Embryonic facial prominence (tissue), 1 donor: ENCODE measurements at regions not wholly inside any gene's neighbourhood (a gene's known extent, or its start where the extent isn't known, plus 50 kb on each side); places are given as distances from the start of the nearest gene placed in this dataset.
"Not testable (repeated sequence)": the region's sequence is repeated elsewhere in the genome, so short reads cannot be mapped to it uniquely, and the experiment has no call there.

Source experiments
- DNase-seq: peaks from one replicate; pipeline ENCODE4 v3.0.0-alpha.2; 2016; ENCODE audit errors: extremely low spot score

DNA sequence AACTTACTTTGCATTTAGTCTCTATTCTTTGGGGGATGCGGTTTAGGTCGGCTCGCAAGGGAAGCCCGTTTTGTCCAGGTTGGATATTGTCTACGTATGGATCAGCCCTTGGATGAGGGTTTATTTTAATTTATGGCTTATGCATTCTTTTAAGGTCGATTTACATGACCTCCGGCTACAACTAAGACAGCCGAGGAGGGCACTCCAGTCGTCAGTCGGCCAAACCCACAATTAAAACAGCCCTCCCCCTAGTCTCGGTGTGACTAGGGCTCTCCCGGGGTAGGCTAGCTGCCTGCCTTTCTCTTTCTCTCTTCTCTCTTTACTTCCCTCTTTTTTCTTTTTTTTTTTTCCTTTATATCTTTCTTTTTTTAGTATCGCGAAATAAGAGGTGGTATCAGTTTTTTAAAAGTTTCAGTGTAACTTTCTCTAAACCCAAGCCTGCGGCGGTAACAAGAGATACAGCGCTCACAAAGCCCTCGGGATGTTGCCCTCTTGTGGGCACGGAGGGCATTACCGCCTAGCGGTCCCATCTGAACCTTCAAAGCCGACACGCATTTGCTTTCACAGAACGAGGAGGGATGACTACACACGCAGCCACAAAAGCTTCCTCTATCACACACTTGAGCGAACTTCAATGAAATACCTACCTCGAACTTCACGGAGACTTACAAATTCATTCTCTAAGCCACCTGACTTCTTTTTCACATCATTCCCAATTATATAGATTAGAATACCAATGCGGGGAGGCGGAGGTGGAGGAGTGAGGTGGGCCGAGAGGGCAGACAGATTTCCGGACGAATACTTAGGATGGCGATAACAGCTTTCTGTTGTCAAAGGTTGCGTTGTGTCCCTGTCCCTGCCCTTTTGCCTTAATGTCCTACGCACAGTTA, 132.3 kb upstream of the C11orf58 start:
- peak; percentile 90 for DNase-seq

DNA sequence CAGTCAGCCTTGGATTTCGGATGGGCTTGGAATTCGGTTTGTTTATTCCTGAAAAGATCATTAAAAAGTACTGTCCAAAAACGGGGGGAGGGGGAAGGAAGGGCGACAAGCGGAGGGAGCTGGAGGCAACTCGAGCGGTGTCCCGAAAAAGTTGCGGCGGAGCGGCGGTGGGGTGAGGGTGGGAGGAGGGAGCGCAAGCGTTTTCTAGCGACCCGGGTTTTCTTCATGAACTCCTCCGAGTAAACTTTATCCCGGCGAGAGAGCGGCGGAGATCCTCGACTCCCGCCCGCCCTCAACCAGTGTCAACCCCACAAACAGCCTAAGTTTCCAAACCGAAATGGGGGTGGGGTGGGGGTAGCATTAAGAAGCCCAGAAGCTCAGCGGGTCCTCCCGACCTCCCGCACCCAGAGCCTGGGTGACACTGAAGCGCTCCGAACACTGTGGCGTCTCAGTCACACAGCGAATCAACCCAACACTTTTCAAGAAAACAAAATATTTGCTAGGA, 133.0 kb upstream of the C11orf58 start:
- DNase-seq, result no peak

DNA sequence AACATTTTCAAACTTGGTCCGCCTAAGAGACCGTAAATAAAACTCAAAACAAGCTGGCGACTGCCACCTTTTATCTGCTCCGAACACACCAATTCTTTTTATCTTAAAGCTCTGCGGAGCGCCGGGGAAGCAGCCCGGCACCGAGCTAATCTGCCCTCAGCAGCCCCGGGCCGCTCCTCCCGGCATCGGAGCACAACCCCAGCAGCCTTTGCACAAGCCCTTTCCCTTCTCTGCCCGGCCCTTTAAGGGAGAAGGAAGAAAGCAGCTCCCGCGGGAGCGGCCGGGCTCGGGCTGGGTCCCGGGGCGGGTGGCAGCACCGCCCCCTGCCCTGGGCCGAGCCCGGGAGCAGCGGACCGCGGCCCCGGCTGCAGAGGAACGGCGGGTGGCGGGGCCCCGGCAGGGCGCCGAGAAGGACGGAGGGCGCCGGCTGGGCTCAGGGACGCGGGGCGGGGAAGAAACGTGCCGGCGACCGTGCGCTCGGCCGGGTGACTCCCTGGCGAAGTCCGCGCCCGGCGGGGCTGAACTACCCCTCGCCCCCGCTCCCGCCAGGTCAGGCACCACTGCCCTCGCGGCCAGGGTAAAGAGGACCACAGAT, 133.6 kb upstream of the C11orf58 start:
- DNase-seq, result no peak

DNA sequence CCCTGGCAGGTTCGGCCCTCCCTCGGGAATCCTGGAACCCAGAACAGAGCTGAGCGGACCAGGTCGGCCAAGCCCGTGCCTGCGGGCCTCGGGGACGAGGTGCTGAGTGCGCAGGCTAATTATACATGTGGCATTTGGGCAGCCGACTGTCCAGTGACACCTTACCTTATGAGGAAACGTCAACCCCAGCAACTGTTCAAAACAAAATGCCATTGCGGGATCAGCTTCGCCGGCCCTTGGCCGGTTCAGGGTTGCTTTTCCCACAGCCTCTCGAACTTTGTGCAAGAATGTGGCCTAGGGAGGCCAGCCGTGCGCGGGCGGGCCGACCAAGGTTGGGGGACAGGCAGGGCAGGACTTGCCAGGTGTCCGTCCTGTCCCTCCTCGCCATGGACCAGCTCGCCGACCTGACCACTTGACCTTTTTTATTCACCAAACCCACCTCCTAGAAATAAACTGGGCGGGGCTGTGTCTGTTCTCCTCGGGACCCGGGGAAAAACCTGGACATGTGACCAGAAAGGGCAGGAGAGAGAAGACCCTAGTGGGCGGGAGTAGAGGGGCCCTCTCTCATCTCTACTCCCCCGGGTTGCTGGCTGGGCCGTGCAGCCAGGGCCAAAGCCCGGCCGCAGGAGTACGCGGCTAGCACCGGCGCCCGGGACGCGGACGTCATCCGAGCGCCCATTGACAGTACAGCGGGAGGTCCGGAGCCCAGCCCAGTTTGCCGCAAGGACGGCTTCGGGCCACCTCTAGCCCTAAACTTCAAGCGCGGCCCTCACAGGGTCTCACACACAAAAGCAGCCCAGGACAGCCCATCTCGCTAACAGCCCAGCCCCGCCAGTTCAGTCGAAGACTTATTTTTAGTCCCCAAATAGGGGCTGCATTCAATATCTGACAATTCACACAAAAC, 134.3 kb upstream of the C11orf58 start:
- no peak for DNase-seq

DNA sequence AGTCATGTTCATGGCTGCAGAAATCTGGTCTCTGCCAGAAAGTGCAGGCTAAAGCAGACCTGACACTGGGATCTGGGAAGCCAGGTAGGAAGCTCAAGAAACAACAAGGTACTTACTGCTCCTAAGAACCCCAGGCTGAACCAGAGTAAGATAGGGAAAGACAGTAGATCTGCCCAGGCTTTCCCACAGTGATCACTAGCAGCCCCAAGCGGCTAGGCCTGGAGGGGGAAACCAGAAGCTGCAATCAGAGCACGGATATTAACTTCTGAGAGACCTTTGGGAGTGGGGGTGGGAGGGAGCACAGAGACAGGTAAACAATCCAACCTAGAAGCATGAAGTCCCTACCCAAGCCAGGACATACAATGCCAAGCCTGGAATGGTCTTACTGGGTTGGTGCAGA, 135.2 kb upstream of the C11orf58 start:
- no peak for DNase-seq

DNA sequence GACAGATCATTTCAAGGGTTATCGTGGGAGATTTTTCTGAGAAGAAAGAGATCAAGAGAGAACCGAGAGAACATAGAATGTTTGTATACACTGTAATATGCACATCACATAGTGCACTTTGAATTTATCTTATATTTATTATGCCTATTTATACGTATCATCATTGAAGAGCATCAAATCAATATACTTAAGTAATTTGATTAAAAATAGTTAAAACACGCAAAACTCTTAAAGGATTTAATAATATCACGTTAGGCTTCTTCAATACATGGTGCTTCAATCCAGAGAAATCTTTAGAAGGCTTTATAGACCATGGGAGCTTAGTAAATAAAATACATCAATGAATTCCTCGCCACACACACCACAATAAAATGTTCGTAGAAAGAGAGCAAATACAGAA, 139.5 kb upstream of the C11orf58 start:
- no peak for DNase-seq

DNA sequence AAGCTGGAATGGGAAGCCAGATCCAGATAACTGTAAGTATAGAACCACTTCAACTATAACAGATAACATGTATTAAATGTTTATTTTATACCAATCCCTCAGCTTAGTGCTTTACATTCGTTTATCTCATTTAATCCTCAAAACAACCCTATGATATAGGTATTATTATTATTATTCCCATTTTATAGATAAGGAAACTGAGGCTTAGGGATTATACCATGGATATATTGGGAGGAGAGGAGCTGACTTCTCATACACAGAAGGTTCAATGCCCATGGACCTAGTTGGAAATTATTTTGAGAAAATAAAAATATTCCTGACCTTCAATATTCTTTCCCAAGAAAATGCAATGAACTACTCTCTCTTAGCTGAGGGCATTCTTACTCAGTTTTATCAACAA, 140.4 kb upstream of the C11orf58 start:
- DNase-seq, result no peak

DNA sequence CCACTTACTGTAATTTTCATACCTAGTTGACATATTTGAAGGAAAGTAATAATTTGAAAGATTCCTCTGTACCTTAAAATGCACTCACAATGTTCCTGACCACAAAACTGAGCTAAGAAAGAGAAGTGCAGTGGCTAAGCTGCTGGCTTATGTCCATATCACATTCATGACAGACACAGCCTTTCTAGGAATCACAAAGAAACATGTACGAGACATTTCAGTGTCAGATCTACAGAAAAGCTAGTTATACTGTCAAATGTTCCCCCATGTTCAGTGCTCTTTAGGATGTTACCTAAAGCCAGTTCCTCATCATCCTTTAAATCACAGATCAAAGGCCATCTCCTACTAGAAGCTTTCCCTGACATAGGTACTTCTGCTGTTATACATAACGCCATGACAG, 142.2 kb upstream of the C11orf58 start:
- no peak for DNase-seq

DNA sequence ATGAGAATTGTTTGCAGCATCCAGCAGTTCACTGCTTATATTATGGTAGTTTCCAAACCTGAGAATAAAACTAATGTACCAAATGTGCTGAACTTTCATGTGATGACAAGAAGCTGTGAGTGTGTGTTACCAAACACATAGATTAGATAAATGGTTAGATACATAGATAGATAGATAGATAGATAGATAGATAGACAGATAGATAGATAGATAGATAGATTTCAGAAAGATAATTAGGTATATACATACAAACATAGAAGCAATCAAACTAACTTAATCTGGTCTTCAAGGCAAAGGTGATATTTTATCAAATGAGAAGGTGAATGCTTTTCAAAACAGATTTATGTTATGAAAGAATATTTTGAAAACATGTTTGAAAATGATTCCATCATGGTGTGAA, 147.3 kb upstream of the C11orf58 start:
- DNase-seq, result no peak

DNA sequence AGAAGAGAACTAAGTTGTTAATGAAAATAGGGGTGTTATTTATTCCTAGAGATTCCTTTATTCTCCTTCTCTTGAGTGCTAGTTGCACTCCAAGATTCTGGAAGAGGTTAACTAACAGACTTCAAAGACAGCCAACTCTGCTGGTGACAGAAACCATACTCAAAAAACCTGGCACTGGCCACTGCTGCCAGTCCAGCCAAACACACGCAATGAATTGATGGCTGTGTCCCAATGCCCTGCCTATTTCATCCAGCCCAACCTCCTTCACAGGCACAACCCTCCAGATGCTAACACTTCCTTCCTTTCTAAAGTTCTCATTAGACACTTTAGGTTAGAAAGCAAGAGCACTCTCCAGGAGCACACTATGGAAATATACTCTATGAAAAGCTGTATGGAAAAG, 150.8 kb upstream of the C11orf58 start:
- no peak for DNase-seq

DNA sequence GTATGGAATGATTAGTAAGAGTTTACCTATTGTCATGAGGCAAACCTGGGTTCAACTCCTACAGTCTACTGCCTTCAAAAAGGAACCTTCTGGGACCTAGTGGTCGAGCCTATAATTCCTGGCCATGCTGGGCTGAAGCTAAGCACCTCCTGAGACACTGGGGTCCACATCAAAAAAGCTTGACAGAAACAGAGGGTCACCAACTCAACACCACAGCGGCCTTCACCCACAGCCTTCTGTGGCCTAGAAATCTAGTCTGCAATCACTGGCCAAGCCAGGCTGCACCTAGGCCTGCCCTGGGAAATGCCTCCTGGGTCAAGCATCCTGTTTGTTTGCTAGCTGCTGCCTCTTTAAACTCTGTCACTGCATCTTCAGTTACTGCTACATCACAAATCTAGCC, 153.9 kb upstream of the C11orf58 start:
- no peak for DNase-seq

DNA sequence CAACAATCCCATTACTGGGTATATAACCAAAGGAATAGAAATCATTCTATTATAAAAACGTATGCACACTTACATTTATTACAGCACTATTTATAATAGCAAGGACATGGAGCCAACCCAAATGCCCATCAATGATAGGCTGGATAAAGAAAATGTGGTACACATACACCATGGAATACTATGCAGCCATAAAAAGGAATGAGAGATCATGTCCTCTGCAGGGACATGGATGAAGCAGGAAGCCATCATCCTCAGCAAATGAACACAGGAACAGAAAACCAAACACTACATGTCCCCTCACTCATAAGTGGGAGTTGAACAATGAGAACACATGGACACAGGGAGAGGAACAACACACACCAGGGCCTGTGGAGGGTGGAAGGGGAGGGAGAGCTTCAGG, 157.4 kb upstream of the C11orf58 start:
- DNase-seq, result not testable (repeated sequence)

DNA sequence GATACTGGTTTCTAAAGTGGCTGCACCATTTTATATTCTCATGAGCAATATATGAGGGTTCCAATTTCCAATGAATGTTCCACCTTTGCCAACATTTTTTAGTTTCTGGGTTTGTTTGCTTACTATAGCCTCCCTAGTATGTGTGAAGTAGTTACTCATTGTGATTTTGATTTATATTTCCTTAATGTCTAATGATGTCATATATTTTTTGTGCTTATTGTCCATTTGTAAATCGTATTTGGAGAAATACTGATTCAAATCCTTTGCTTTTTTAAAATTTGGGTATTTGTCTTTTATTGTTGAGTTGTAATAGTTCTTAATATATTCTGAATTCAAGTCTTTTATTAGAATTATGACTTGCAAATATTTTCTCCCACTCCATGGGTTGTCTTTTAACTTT, 161.0 kb upstream of the C11orf58 start:
- DNase-seq, result no peak

DNA sequence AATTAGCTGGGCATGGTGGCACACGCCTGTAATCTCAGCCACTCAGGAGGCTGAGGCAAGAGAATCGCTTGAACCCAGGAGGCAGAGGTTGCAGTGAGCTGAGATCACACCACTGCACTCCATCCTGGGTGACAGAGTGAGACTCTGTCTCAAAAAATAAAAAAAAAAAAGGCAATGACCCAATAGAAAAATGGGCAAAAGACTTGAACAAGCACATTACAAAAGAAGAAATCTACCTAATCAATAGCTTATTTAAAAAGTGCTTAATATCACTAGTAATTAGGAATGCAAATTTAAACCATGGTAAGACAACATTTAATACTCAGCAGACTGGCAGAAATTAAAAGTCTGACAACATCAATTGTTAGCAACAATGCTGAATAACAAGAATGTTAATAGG, 163.6 kb upstream of the C11orf58 start:
- DNase-seq, result not testable (repeated sequence)

DNA sequence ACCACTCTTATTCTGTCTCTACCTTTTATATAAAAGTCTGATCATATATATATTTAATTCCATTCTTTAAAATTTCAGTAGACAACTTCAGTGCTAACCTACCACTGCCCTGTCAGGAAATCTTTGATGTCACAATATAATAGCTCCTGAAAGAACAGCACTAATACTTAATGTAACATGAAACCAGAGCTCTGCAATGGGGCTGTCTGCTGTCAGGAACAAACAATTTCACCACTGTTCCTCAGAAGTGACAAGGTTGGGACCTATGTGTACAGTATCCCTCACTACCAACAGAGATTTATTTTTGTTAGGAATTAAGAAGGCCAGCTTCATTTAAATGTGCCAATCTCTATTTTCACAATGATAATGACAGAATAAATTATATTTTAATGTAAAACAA, 165.5 kb upstream of the C11orf58 start:
- no peak for DNase-seq

DNA sequence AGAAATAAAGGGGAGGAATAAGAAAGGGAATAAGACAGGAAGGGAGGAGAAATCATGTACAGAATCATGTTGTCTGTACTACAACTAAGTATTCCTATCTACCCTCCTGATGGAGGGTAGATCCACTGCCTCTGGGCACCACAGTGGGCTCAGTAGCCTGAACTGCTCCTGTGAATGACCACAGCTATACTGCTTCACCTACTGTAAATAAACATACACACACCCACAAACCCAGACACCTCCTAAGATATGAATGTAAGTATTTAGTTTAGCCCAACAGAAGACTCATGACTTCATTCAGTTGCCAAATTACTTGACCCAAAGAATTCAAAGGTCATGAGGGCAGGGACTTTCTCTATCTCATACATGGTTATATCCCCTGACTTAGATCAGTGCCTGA, 177.3 kb upstream of the C11orf58 start:
- DNase-seq, result no peak

DNA sequence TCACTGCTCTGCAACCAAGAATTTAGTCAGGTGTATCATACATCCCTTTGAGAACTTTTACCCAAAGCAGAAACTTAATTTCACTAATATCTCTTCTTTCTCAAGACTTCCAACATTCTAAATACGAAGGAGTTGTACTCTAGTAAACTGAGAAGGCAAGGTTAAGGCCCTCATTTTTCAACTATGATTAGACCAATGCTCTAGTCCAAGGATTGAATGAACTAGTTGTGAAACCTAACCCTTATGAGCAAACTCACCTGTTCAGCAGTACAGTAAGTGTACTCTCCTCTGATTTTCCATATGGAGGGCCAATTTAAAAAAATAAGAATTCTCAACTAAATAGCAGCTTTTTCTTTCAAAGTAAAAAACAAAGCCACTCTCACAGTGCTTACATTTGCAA, 180.0 kb upstream of the C11orf58 start:
- DNase-seq, result no peak

DNA sequence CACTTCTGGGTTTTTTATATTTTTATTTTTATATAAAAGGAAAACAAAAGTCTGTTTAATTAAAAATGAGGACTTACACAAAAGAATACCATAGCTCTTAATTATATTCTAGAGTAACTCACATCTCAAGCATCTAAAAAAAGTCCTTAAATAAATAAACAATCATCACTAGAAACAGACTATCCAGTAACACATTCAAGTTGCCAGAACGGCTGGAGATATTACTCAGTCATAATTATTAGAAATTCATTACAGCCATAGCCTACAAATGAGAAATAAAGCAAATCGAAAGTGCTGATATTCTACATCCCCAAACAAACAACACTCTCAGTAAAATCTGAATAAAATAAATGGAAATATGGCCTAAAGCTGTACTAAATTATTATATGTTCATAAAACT, 182.5 kb upstream of the C11orf58 start:
- DNase-seq, result no peak

DNA sequence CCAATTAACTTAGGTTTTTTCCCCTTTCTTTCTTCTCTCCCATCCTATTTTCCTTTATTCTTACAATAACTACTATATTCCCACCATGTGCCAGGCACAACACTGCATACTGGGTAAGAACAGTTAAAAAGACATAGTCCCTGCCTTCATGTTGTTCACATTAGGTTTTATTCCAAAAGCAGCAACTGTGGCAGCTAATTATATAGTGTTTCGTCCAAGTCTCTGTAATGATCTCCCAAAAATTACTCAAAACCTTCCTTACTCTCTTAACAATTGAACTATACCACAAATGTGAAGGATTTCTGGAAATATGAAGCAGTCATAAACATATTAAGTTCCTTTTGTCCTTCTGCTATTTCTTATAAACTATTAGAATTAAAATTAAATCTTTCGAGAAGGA, 184.1 kb upstream of the C11orf58 start:
- DNase-seq, result no peak

DNA sequence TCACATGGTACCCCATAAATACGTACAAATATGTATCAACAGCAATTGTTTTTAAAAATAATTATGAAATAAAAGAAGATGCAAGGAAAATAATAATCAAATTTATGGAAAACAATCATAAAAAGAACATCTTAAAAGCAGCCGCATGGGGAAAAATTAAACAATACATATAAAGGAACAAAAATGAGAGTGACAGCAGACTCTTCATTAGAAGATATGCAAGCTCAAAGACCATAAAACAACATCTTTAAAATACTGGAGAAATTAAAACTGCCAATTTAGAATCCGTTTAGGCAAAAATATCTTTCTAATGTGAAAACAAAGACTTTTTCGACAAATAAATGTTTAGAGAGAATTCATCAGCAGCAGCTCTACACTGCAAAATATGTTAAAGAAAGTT, 190.6 kb upstream of the C11orf58 start:
- no peak for DNase-seq

DNA sequence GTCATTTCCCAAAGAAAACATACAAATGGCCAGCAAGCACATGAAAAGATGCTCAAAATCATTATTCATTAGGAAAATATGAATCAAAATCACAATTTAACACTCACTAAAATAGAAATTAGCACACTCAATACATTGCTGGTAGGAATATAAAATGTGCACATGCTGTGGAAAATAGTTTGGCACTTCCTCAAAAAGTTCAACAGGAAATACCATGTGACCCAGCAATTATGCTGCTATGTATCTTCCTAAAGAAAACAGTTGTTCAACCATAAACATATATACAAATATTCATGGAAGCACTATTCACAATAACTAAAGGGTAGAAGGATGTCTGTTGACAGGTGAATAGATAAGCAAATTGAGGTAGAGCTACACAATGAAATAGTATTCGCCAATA, 187.3 kb upstream of the SOX6 start:
- no peak for DNase-seq

DNA sequence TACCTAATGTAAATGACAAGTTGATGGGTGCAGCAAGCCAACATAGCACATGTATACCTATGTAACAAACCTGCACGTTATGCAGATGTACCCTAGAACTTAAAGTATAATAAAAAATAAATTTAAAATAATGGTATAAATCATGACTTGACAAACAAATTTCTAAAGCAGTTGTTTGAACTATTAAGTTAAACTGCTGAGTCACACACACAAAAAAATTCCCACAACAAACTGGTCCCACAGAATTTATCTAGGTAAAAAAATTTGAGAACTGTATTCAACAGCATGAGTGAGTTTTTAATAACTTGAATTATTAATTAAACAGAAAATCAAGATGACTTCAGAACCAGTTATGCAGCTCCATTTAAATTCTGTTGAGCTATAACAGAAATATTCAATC, 186.0 kb upstream of the SOX6 start:
- DNase-seq, result no peak
